ENCODE measurements at regions not wholly inside any gene's neighbourhood (a gene's known extent, or its start where the extent isn't known, plus 50 kb on each side); places are given as distances from the start of the nearest gene placed in this dataset.
"Not testable (repeated sequence)": the region's sequence is repeated elsewhere in the genome, so short reads cannot be mapped to it uniquely, and the experiment has no call there.

- DNase-seq (ENCODE audit: low read depth in 2 of 2) = no peak
Measured at GRCh38 chr20:26218301-26218700, 521.6 kb upstream of the ZNF337 start.

GRCh38 chr20:26216025-26216424 is 519.4 kb upstream of the ZNF337 start:
- DNase-seq (ENCODE audit: low read depth in 2 of 2) = no peak

GRCh38 chr20:26214991-26215390 is 518.3 kb upstream of the ZNF337 start:
- no peak for DNase-seq (ENCODE audit: low read depth in 2 of 2)

- peak in 1 of 2 donors; percentile 12 for DNase-seq (ENCODE audit: low read depth in 2 of 2)
Measured at GRCh38 chr20:26209171-26209941, 512.7 kb upstream of the ZNF337 start.

GRCh38 chr20:26208296-26209091 is 511.8 kb upstream of the ZNF337 start:
- peak in 1 of 2 donors; percentile 2 for DNase-seq (ENCODE audit: low read depth in 2 of 2)

GRCh38 chr20:26207967-26208295 is 511.3 kb upstream of the ZNF337 start:
- not testable (repeated sequence) for DNase-seq (ENCODE audit: low read depth in 2 of 2)

GRCh38 chr20:26207237-26207966 is 510.7 kb upstream of the ZNF337 start:
- DNase-seq (ENCODE audit: low read depth in 2 of 2) = no peak

- no peak for DNase-seq (ENCODE audit: low read depth in 2 of 2)
Measured at GRCh38 chr20:26205350-26205749, 508.7 kb upstream of the ZNF337 start.

GRCh38 chr20:26201026-26201425 is 504.4 kb upstream of the ZNF337 start:
- DNase-seq (ENCODE audit: low read depth in 2 of 2) = not testable (repeated sequence)

GRCh38 chr20:26187329-26187728 is 490.7 kb upstream of the ZNF337 start:
- not testable (repeated sequence) for DNase-seq (ENCODE audit: low read depth in 2 of 2)

- not testable (repeated sequence) for DNase-seq (ENCODE audit: low read depth in 2 of 2)
Measured at GRCh38 chr20:26183720-26184119, 487.1 kb upstream of the ZNF337 start.

GRCh38 chr20:26181364-26181763 is 484.7 kb upstream of the ZNF337 start:
- DNase-seq (ENCODE audit: low read depth in 2 of 2) = not testable (repeated sequence)

- not testable (repeated sequence) for DNase-seq (ENCODE audit: low read depth in 2 of 2)
Measured at GRCh38 chr20:26171875-26172274, 475.2 kb upstream of the ZNF337 start.

GRCh38 chr20:26169506-26169905 is 472.9 kb upstream of the ZNF337 start:
- DNase-seq (ENCODE audit: low read depth in 2 of 2) = peak in 1 of 2 donors; percentile 20

- peak in 1 of 2 donors; percentile 2 for DNase-seq (ENCODE audit: low read depth in 2 of 2)
Measured at GRCh38 chr20:26167499-26167898, 470.8 kb upstream of the ZNF337 start.

- peak in 1 of 2 donors; percentile 13 for DNase-seq (ENCODE audit: low read depth in 2 of 2)
Measured at GRCh38 chr20:26163890-26164289, 467.2 kb upstream of the ZNF337 start.

- DNase-seq (ENCODE audit: low read depth in 2 of 2) = not testable (repeated sequence)
Measured at GRCh38 chr20:26163151-26163550, 466.5 kb upstream of the ZNF337 start.

GRCh38 chr20:26161741-26162140 is 465.1 kb upstream of the ZNF337 start:
- DNase-seq (ENCODE audit: low read depth in 2 of 2) = not testable (repeated sequence)

GRCh38 chr20:26160916-26161315 is 464.3 kb upstream of the ZNF337 start:
- not testable (repeated sequence) for DNase-seq (ENCODE audit: low read depth in 2 of 2)

GRCh38 chr20:26154224-26154623 is 457.6 kb upstream of the ZNF337 start:
- DNase-seq (ENCODE audit: low read depth in 2 of 2) = no peak

GRCh38 chr20:26135325-26136110 is 438.9 kb upstream of the ZNF337 start:
- DNase-seq (ENCODE audit: low read depth in 2 of 2) = no peak
